Astrocyte (in vitro differentiated cells and primary cell): ENCODE measurements at regions not wholly inside any gene's neighbourhood (a gene's known extent, or its start where the extent isn't known, plus 50 kb on each side); places are given as distances from the start of the nearest gene placed in this dataset.

Experiments used
- DNase-seq: peaks from one replicate; pipeline ENCODE4 v3.0.0-alpha.2; 2010; ENCODE audit warnings: low read depth
- FAIRE-seq: peaks from 2 replicates; lab custom pipeline; 2011; peaks lifted over from hg19 to GRCh38; lab: Jason Lieb, UNC
- H2AFZ ChIP-seq: 2 replicates; pipeline ENCODE4 v1.6.0; 2012; ENCODE audit warnings: low read depth, low read length, inconsistent platforms
- H3K27ac ChIP-seq: 2 replicates; pipeline ENCODE4 v1.5.1; 2011; ENCODE audit warnings: low read depth, low read length, inconsistent platforms
- H3K27me3 ChIP-seq: 2 replicates; pipeline ENCODE4 v1.6.0; 2011; ENCODE audit warnings: low read length, inconsistent platforms; ENCODE audit not compliant: insufficient read depth
- H3K36me3 ChIP-seq: 2 replicates; pipeline ENCODE4 v1.5.1; 2011; ENCODE audit warnings: low read length, inconsistent platforms; ENCODE audit not compliant: insufficient read depth
- H3K4me1 ChIP-seq: 2 replicates; pipeline ENCODE4 v1.5.1; 2011; ENCODE audit warnings: low read length, inconsistent platforms; ENCODE audit not compliant: insufficient read depth
- H3K4me2 ChIP-seq: 2 replicates; pipeline ENCODE4 v1.6.0; 2012; ENCODE audit warnings: low read length, inconsistent platforms
- H3K4me3 ChIP-seq: 2 replicates; pipeline ENCODE4 v1.5.1; 2011; ENCODE audit warnings: low read depth, mild to moderate bottlenecking, low read length, inconsistent platforms; ENCODE audit not compliant: insufficient read depth
- H3K79me2 ChIP-seq: 2 replicates; pipeline ENCODE4 v1.6.0; 2012; ENCODE audit warnings: mild to moderate bottlenecking, low read length, inconsistent platforms; ENCODE audit not compliant: insufficient read depth
- H3K9ac ChIP-seq: 2 replicates; pipeline ENCODE4 v1.6.0; 2012; ENCODE audit warnings: mild to moderate bottlenecking, low read length, inconsistent platforms
- H3K9me3 ChIP-seq: 2 replicates; pipeline ENCODE4 v1.5.1; 2012; ENCODE audit warnings: low read depth, mild to moderate bottlenecking, low read length, inconsistent platforms; ENCODE audit not compliant: insufficient read depth
- H4K20me1 ChIP-seq: 2 replicates; pipeline ENCODE4 v1.6.0; 2012; ENCODE audit warnings: low read length, inconsistent platforms; ENCODE audit not compliant: insufficient read depth
- H3K27ac Mint-ChIP-seq: one replicate; pipeline ENCODE4 v1.8.0; 2021; ENCODE audit warnings: mild to moderate bottlenecking, mixed read lengths; ENCODE audit not compliant: unreplicated experiment
- H3K27me3 Mint-ChIP-seq: one replicate; pipeline ENCODE4 v1.8.0; 2021; ENCODE audit warnings: low read depth, mixed read lengths; ENCODE audit not compliant: unreplicated experiment
- H3K36me3 Mint-ChIP-seq: one replicate; pipeline ENCODE4 v1.8.0; 2021; ENCODE audit warnings: low read depth, mixed read lengths; ENCODE audit not compliant: unreplicated experiment
- H3K4me1 Mint-ChIP-seq: one replicate; pipeline ENCODE4 v1.8.0; 2021; ENCODE audit warnings: low read depth, mixed read lengths; ENCODE audit not compliant: unreplicated experiment
- H3K4me3 Mint-ChIP-seq: one replicate; pipeline ENCODE4 v1.8.0; 2021; ENCODE audit warnings: mild to moderate bottlenecking, moderate library complexity, mixed read lengths; ENCODE audit not compliant: unreplicated experiment
- H3K9me3 Mint-ChIP-seq: one replicate; pipeline ENCODE4 v1.8.0; 2021; ENCODE audit warnings: mild to moderate bottlenecking, mixed read lengths; ENCODE audit not compliant: unreplicated experiment
- CTCF ChIP-seq: IDR thresholded peaks from 2 replicates; pipeline ENCODE4 v1.5.1; 2011; ENCODE audit warnings: low read depth, mild to moderate bottlenecking, inconsistent platforms, low read length, moderate library complexity; ENCODE audit not compliant: insufficient read depth
- EZH2 ChIP-seq: IDR thresholded peaks from 2 replicates; pipeline ENCODE4 v1.6.1; 2012; ENCODE audit warnings: mild to moderate bottlenecking, low read length, inconsistent platforms; ENCODE audit not compliant: insufficient read depth

DNA sequence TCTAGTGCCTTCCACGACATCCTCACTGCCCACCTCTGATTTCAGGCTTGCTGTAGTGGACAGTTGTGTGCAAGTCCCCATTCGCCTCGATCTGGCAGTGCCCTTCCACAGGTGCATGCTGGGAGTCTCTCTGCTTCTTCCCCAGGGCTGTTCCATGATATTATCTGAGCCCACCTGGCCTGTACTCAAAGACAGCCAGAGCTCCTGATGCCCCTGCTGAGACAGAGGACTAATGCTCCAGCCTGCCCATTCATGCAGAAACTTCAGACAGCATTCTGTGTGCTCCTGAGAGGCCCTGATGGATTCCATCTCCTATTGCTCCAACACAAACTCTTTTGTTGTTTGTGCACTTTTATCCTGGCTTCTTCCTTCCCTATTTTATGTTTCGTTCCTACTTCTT is 164.8 kb upstream of the PRSS58 start:
- FAIRE-seq (no peak), DNase-seq (no peak)
- Mint-ChIP-seq H3K4me1 (peaks cover 12% of the 10 kb centered on the region), H3K4me3 (no peak overlapping the region), H3K27me3 (no peaks in the 10 kb centered on the region), H3K9me3 (no peaks in the 10 kb centered on the region), H3K27ac (no peak overlapping the region), H3K36me3 (no peaks in the 10 kb centered on the region)
- H3K79me2 ChIP-seq: no peaks in the 10 kb centered on the region
- no peak overlapping the region for H3K27ac ChIP-seq
- no peaks in the 10 kb centered on the region for H4K20me1 ChIP-seq
- no peaks in the 10 kb centered on the region for H3K4me1 ChIP-seq
- H3K27me3 ChIP-seq: peaks cover 2% of the 10 kb centered on the region
- no peak overlapping the region for H3K4me2 ChIP-seq
- H3K9me3 ChIP-seq: no peaks in the 10 kb centered on the region
- no peaks in the 10 kb centered on the region for H3K36me3 ChIP-seq
- H2AFZ ChIP-seq: no peak overlapping the region
- TF ChIP-seq CTCF: no peak
- no peak for TF ChIP-seq EZH2
- H3K9ac ChIP-seq: no peak overlapping the region
- no peak overlapping the region for H3K4me3 ChIP-seq

DNA sequence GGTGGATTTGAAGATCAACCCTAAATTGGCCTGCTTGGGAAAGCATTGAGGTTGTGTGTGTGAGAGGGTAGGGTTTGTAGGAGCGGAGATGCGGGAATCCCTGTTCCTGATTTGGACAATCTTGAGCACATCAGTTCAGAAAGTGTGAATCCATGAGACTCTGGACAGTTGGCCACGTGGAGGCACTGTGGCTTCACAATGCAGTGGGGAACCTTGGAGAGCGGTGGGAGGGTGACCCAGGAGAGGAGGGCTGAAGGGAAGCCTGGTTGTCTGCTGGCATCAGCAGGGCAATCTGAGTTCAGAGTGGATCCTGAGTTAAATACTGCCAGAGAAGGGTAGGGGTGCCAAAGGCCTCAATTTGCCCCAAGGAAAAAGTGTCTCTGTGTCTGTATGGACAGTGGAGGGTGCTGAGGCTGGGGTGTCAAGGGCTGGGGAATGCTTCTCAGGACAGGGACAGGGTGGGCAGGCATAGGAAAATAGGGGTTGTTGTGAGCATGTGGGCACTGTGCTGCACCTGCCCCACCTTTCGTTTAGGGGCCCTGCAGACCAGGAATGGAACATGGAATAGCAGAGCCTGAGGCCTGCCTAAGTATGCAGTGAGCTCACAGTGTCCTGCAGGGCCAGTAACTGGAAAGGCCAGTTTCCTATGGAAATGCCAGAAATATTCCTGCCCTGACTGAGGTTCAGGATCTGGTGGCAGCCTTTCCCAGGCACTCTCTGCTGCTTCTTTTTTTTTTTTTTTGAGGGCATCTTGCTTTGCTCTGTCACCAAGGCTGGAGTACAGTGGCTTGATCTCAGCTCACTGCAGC is 162.9 kb upstream of the PRSS58 start:
- Mint-ChIP-seq H3K9me3 (no peaks in the 10 kb centered on the region), H3K4me3 (no peak overlapping the region), H3K4me1 (peaks cover 12% of the 10 kb centered on the region), H3K27me3 (no peaks in the 10 kb centered on the region), H3K27ac (no peak overlapping the region), H3K36me3 (no peaks in the 10 kb centered on the region)
- Histone ChIP-seq H3K9ac (no peak overlapping the region), H3K27ac (no peak overlapping the region), H3K79me2 (no peaks in the 10 kb centered on the region), H3K4me1 (no peaks in the 10 kb centered on the region), H3K36me3 (no peaks in the 10 kb centered on the region), H3K27me3 (peaks cover 2% of the 10 kb centered on the region), H3K9me3 (no peaks in the 10 kb centered on the region), H4K20me1 (no peaks in the 10 kb centered on the region), H3K4me3 (no peak overlapping the region), H3K4me2 (no peak overlapping the region), H2AFZ (no peak overlapping the region)
- DNase-seq: peak; percentile 18
- TF ChIP-seq CTCF (peak; percentile 39), EZH2 (no peak)
- no peak for FAIRE-seq

DNA sequence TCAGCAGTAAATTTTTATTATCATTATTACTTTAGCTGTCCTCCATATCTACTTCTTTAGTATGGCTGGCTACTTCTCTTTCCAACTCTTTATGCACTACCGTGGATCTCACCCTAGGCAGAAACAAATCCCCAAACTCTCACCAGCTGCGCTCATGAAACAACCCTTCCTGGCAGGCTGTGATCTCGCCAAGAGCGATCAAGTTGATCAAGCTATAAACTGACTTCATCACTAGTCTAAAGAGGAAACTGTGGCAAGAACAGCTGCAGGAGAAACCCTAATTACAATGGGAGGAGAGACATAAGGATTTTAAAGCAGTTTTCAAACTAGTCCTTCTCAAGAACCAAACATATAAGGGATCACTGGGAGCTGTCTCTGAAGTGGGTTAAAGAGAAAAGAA is 160.5 kb upstream of the PRSS58 start:
- Histone ChIP-seq H4K20me1 (no peaks in the 10 kb centered on the region), H3K27me3 (no peaks in the 10 kb centered on the region), H3K79me2 (no peaks in the 10 kb centered on the region), H3K36me3 (no peaks in the 10 kb centered on the region), H3K4me3 (no peak overlapping the region), H3K4me1 (no peaks in the 10 kb centered on the region), H3K9ac (no peak overlapping the region), H3K27ac (no peak overlapping the region), H2AFZ (no peak overlapping the region), H3K4me2 (no peak overlapping the region), H3K9me3 (no peaks in the 10 kb centered on the region)
- Mint-ChIP-seq H3K9me3 (no peaks in the 10 kb centered on the region), H3K4me3 (no peak overlapping the region), H3K4me1 (peaks cover 13% of the 10 kb centered on the region), H3K36me3 (no peaks in the 10 kb centered on the region), H3K27ac (no peak overlapping the region), H3K27me3 (no peaks in the 10 kb centered on the region)
- DNase-seq (no peak), FAIRE-seq (no peak)
- no peak for TF ChIP-seq EZH2
- no peak for TF ChIP-seq CTCF
